ENCODE measurements at regions not wholly inside any gene's neighbourhood (a gene's known extent, or its start where the extent isn't known, plus 50 kb on each side); places are given as distances from the start of the nearest gene placed in this dataset.

DNA sequence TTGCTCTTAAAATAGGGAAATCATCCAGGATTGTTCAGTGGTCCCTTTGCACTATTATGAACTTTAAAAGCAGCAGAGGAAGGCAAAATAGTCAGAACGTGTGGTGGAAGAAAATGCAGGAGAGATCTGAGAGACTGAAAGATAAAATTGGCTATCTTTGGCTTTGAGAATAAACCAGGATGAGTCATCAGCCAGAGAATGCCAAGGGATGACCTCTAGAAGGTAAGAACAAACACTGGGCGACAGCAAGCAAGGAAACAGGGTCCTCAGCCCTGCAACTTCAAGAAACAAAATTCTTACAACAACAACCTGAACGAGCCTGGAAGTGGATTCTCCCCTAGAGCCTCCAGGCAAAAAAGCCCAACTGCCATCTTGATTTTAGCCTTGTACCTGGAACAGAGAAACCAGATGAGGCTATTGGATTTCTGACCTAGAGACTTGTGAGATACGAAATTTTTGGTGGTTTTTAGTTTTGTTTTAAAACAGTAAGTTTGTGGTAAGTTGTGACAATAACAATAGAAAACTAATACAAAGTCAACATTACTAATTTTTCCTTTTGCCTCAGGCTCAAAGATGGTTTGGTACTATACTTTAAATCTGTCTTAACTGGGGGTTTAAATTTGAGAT, 130.2 kb upstream of the CNTNAP2 start:
- TF ChIP-seq, protein P1, sequence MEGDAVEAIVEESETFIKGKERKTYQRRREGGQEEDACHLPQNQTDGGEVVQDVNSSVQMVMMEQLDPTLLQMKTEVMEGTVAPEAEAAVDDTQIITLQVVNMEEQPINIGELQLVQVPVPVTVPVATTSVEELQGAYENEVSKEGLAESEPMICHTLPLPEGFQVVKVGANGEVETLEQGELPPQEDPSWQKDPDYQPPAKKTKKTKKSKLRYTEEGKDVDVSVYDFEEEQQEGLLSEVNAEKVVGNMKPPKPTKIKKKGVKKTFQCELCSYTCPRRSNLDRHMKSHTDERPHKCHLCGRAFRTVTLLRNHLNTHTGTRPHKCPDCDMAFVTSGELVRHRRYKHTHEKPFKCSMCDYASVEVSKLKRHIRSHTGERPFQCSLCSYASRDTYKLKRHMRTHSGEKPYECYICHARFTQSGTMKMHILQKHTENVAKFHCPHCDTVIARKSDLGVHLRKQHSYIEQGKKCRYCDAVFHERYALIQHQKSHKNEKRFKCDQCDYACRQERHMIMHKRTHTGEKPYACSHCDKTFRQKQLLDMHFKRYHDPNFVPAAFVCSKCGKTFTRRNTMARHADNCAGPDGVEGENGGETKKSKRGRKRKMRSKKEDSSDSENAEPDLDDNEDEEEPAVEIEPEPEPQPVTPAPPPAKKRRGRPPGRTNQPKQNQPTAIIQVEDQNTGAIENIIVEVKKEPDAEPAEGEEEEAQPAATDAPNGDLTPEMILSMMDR (IDR thresholded peaks at IDR 0.05; ENCODE audit: insufficient read depth, low read length), result no peak
- no peak for DNase-seq (ENCODE audit: low read depth)
- no peak overlapping the region for H3K4me3 ChIP-seq (ENCODE audit: low read depth, low read length)

DNA sequence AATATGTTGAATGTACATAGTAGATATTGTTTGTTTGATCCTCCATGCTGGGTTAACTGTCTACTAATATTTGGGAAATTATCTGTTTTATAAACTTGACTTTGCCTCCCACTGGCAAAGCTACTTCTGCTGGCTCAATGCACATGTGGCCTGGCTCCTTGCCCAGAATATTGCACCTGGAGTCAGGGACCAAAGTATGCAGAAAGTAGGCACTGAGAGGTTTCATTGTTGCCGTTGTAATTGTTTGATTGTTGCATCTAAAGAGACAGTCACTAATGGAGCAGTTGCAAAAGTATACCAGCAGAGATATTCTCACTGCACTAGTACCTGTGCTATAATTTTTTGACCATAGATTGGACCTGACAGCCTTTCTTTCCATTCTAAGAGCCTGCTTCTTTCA, 137.8 kb upstream of the CNTNAP2 start:
- DNase-seq (ENCODE audit: low read depth), result no peak
- TF ChIP-seq, protein P1 (IDR thresholded peaks at IDR 0.05; ENCODE audit: insufficient read depth, low read length), result no peak

DNA sequence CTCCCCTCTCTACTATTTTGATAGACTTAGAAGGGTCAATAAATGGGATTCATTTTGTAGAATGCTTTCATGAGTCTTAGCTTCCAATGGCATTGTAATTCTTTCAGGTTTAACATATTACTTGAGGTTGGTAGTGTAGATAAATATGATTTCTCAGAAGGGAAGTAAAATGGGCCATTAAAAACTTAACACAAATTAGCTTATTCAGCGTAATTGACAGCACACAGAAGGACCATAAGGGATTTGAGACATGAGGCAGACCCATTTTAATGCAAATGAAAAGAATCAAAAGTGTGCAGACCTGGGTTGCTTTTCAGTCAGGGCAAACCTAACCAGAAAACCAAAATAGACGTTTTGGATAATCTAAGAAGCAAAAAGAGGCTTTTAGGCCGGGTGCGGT, 156.6 kb upstream of the CNTNAP2 start:
- TF ChIP-seq, protein P1 (IDR thresholded peaks at IDR 0.05; ENCODE audit: insufficient read depth, low read length), result no peak
- no peak for DNase-seq (ENCODE audit: low read depth)
- no peak overlapping the region for H3K4me3 ChIP-seq (ENCODE audit: low read depth, low read length)

More for the DNA sequence above, 137.8 kb upstream of the CNTNAP2 start:
- H3K4me3 ChIP-seq (ENCODE audit: low read depth, low read length), result no peak overlapping the region

DNA sequence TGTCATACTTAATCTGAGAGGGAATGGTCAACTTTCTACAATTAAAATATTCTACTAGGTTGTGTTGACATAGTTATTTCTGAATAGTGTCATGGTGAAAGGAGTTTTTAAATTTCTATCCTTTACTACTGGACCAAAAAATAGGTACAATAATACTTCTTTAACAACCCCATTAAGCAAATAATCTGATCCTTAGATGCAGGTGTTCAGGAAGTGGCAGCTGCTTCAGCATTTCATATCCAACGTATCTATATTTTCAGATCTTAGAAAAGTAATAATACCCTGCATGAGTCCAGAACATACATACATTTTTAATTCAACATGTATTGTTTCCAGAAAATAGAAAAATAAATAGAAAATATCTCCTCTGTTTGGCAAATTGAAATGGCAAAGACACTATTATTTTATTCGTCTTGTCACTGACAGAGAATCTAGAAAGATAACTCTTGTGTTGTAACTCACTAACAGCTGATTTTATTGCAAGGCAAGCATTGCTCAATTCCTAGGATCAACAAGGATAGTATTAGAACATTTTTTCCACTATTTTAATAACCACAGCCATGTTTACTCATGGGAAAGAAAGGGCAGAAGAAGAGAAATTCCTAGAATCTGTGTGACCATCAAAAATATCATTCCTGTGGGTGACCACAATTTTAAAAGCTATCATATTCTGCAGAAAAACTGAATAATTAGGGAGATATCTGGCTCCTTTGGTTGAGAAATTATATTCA, 159.3 kb upstream of the CNTNAP2 start:
- TF ChIP-seq, protein P1 (IDR thresholded peaks at IDR 0.05; ENCODE audit: insufficient read depth, low read length), result no peak
- no peak for DNase-seq (ENCODE audit: low read depth)
- no peak overlapping the region for H3K4me3 ChIP-seq (ENCODE audit: low read depth, low read length)

DNA sequence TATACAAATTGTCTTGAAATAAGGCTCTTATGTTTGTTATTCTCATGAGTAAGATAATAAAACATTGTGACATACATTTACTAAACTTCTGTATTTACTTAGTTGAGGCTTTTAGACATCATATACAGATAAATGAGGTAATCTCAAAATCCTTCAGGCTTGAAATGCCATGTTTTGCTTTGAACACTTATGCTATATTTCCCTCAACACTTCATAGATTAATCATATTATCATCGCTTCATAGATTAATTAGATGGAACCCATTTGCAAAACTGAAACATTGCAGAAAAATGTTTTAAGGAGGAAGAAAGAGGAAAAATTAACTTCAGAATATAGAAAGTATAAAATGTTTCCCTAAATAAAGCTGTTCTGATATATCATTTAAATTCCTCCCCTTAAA, 165.0 kb upstream of the CNTNAP2 start:
- DNase-seq (ENCODE audit: low read depth), result no peak
- TF ChIP-seq, protein P1 (IDR thresholded peaks at IDR 0.05; ENCODE audit: insufficient read depth, low read length), result no peak
- H3K4me3 ChIP-seq (ENCODE audit: low read depth, low read length), result no peak overlapping the region

DNA sequence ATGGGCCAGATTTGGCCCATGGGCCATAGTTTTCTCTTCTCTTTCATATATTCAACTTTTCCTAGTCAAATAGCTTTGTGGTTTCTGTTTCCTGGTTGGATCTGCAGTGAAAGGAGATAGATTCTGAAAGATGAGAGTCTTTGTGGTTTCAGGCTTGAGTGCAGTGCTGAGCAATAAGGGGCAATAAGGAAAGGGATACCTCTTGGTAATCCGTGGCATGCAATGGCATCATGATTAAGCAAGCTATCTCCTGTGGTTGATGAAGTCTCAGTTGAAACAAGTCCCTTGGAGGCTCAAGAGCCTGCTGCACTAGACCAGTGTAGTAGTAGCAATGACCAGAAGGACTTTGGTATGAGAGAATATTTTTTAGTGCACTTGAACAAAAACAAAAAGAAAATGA, 187.7 kb upstream of the CNTNAP2 start:
- TF ChIP-seq, protein P1 (IDR thresholded peaks at IDR 0.05; ENCODE audit: insufficient read depth, low read length), result no peak
- no peak overlapping the region for H3K4me3 ChIP-seq (ENCODE audit: low read depth, low read length)
- DNase-seq (ENCODE audit: low read depth), result no peak
